ENCODE measurements at regions not wholly inside any gene's neighbourhood (a gene's known extent, or its start where the extent isn't known, plus 50 kb on each side); places are given as distances from the start of the nearest gene placed in this dataset.

GRCh38 chr5:4335078-4335477 is 739.4 kb downstream of the IRX1 start:
- H2AFZ ChIP-seq (ENCODE audit: low read length, unreplicated experiment), result no peak overlapping the region
- H3K4me3 ChIP-seq (ENCODE audit: low read depth, low read length), result no peak overlapping the region
- H3K27me3 ChIP-seq (ENCODE audit: insufficient read depth, low read length), result no peaks in the 10 kb centered on the region
- no peaks in the 10 kb centered on the region for H3K4me1 ChIP-seq (ENCODE audit: control insufficient read depth, insufficient read depth, low read length, unreplicated experiment)
- no peak overlapping the region for H3K27ac ChIP-seq (ENCODE audit: low read depth, low read length)
- H3K36me3 ChIP-seq (ENCODE audit: insufficient read depth, low read length), result no peaks in the 10 kb centered on the region
- no peaks in the 10 kb centered on the region for H3K79me2 ChIP-seq (ENCODE audit: control insufficient read depth, insufficient read depth, low read length, unreplicated experiment)

DNA sequence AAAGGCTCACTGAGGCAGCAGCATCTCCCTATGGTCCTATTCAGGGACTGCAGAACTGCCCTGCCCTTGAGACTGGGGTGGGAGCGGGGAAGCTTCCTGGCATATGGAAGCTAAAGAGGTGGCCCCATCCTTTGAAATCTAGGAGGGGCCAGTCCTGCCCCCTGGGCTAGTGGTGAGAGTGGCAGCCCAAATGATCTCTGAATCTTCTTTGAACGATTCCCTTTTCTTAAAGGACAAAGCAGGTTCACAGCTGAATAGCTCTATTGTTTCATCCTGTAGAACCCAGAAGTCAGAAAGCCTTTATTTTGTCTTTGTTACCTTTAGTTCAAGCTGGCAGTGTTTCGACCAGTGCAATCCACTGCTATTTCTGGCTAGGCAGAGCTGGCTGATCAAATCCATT is 741.9 kb downstream of the IRX1 start:
- H3K4me3 ChIP-seq (ENCODE audit: low read depth, low read length), result no peak overlapping the region
- H3K27me3 ChIP-seq (ENCODE audit: insufficient read depth, low read length), result no peaks in the 10 kb centered on the region
- no peak overlapping the region for H2AFZ ChIP-seq (ENCODE audit: low read length, unreplicated experiment)
- H3K4me1 ChIP-seq (ENCODE audit: control insufficient read depth, insufficient read depth, low read length, unreplicated experiment), result no peaks in the 10 kb centered on the region
- H3K36me3 ChIP-seq (ENCODE audit: insufficient read depth, low read length), result no peaks in the 10 kb centered on the region
- H3K79me2 ChIP-seq (ENCODE audit: control insufficient read depth, insufficient read depth, low read length, unreplicated experiment), result no peaks in the 10 kb centered on the region
- no peak overlapping the region for H3K27ac ChIP-seq (ENCODE audit: low read depth, low read length)

DNA sequence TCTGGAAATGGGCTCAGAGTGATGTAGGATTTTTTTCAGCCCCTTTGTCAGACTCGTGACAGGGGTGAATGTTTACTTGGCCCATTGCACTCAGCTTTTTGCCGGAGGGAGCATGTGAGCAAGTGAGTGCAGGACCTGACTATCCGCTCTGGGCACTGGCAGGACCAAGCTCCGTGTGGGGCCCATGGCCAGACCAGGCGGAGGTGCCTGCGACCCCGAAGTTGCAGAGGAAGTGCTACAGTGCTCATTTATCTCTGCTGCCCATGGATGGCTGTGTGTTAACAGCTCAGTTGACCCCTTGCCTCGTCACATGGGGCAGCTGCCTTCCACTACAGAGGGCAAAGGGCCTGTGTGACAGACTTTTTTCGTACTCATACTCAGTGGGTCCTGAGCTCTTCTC is 744.3 kb downstream of the IRX1 start:
- H3K36me3 ChIP-seq (ENCODE audit: insufficient read depth, low read length), result no peaks in the 10 kb centered on the region
- no peaks in the 10 kb centered on the region for H3K27me3 ChIP-seq (ENCODE audit: insufficient read depth, low read length)
- no peaks in the 10 kb centered on the region for H3K79me2 ChIP-seq (ENCODE audit: control insufficient read depth, insufficient read depth, low read length, unreplicated experiment)
- H2AFZ ChIP-seq (ENCODE audit: low read length, unreplicated experiment), result no peak overlapping the region
- H3K4me3 ChIP-seq (ENCODE audit: low read depth, low read length), result no peak overlapping the region
- no peaks in the 10 kb centered on the region for H3K4me1 ChIP-seq (ENCODE audit: control insufficient read depth, insufficient read depth, low read length, unreplicated experiment)
- no peak overlapping the region for H3K27ac ChIP-seq (ENCODE audit: low read depth, low read length)

DNA sequence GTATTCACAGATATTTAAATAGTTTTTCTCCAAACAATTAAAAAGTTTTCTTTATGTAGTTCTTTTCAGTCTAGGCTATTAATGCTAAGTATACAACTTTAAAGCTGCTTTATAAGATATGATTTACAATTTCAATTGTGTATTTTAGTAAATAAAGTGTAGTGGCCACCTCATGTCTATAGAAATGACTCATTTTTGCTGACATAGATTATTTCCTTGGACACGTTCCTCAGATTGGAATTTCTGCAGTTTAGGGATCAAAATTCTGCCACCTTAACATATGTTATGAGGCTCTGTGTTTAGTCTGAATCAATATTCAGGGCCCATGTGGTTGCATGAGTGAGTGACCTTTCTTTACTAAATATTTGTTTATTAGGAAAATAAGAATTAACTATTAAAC is 750.2 kb downstream of the IRX1 start:
- Histone ChIP-seq H3K4me1 (ENCODE audit: control insufficient read depth, insufficient read depth, low read length, unreplicated experiment) (no peaks in the 10 kb centered on the region), H3K27me3 (ENCODE audit: insufficient read depth, low read length) (no peaks in the 10 kb centered on the region), H3K4me3 (ENCODE audit: low read depth, low read length) (no peak overlapping the region), H3K27ac (ENCODE audit: low read depth, low read length) (no peak overlapping the region), H2AFZ (ENCODE audit: low read length, unreplicated experiment) (no peak overlapping the region), H3K36me3 (ENCODE audit: insufficient read depth, low read length) (no peaks in the 10 kb centered on the region), H3K79me2 (ENCODE audit: control insufficient read depth, insufficient read depth, low read length, unreplicated experiment) (no peaks in the 10 kb centered on the region)

GRCh38 chr5:4348423-4348822 is 752.8 kb downstream of the IRX1 start:
- no peaks in the 10 kb centered on the region for H3K27me3 ChIP-seq (ENCODE audit: insufficient read depth, low read length)
- no peak overlapping the region for H3K27ac ChIP-seq (ENCODE audit: low read depth, low read length)
- no peaks in the 10 kb centered on the region for H3K79me2 ChIP-seq (ENCODE audit: control insufficient read depth, insufficient read depth, low read length, unreplicated experiment)
- no peak overlapping the region for H2AFZ ChIP-seq (ENCODE audit: low read length, unreplicated experiment)
- H3K4me3 ChIP-seq (ENCODE audit: low read depth, low read length), result no peak overlapping the region
- no peaks in the 10 kb centered on the region for H3K4me1 ChIP-seq (ENCODE audit: control insufficient read depth, insufficient read depth, low read length, unreplicated experiment)
- H3K36me3 ChIP-seq (ENCODE audit: insufficient read depth, low read length), result no peaks in the 10 kb centered on the region

DNA sequence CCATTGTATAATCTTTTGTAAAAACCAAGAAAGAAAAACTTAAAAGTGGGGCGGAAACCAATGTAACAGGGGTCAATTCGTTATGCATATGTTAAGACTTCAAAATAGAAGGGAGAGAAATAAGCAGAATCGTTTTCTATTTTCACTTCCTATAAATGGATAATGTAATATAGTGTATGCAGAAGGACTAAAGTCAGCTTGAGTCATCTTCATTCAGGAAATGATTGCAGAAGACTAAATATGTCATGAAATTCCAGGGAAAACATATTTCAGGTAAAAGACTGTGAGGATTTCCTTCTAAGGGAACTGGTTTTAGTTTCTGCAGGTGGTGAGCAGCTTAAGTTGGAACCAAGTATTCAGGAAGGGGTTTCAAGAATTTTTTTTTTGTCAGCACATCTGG is 753.3 kb downstream of the IRX1 start:
- no peaks in the 10 kb centered on the region for H3K27me3 ChIP-seq (ENCODE audit: insufficient read depth, low read length)
- H3K27ac ChIP-seq (ENCODE audit: low read depth, low read length), result no peak overlapping the region
- H3K79me2 ChIP-seq (ENCODE audit: control insufficient read depth, insufficient read depth, low read length, unreplicated experiment), result no peaks in the 10 kb centered on the region
- H3K36me3 ChIP-seq (ENCODE audit: insufficient read depth, low read length), result no peaks in the 10 kb centered on the region
- no peaks in the 10 kb centered on the region for H3K4me1 ChIP-seq (ENCODE audit: control insufficient read depth, insufficient read depth, low read length, unreplicated experiment)
- H3K4me3 ChIP-seq (ENCODE audit: low read depth, low read length), result no peak overlapping the region
- H2AFZ ChIP-seq (ENCODE audit: low read length, unreplicated experiment), result no peak overlapping the region

DNA sequence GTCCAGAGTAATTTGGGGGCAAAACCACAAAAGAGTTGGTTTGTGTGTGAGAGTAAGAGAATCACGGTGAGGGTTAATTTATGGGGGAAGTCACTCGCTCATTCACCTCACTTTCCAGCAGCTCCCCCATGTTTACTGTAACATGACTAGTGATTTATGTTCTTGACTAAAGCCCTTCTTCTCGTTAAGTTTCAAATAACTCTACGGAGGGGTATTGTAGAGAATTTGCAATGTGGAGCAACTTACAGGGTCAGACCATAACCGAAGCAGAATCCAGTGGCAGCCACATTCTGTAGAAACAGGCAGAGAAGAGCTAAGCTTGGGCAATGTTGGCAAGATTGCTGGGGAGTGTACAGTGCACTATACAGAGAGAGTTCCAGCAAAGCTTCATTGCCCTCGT is 760.6 kb downstream of the IRX1 start:
- H3K79me2 ChIP-seq (ENCODE audit: control insufficient read depth, insufficient read depth, low read length, unreplicated experiment), result no peaks in the 10 kb centered on the region
- H2AFZ ChIP-seq (ENCODE audit: low read length, unreplicated experiment), result no peak overlapping the region
- H3K4me3 ChIP-seq (ENCODE audit: low read depth, low read length), result no peak overlapping the region
- H3K27ac ChIP-seq (ENCODE audit: low read depth, low read length), result no peak overlapping the region
- no peaks in the 10 kb centered on the region for H3K36me3 ChIP-seq (ENCODE audit: insufficient read depth, low read length)
- no peaks in the 10 kb centered on the region for H3K4me1 ChIP-seq (ENCODE audit: control insufficient read depth, insufficient read depth, low read length, unreplicated experiment)
- H3K27me3 ChIP-seq (ENCODE audit: insufficient read depth, low read length), result no peaks in the 10 kb centered on the region

GRCh38 chr5:4359847-4360246 is 764.2 kb downstream of the IRX1 start:
- Histone ChIP-seq H3K4me1 (ENCODE audit: control insufficient read depth, insufficient read depth, low read length, unreplicated experiment) (no peaks in the 10 kb centered on the region), H3K79me2 (ENCODE audit: control insufficient read depth, insufficient read depth, low read length, unreplicated experiment) (no peaks in the 10 kb centered on the region), H3K27me3 (ENCODE audit: insufficient read depth, low read length) (no peaks in the 10 kb centered on the region), H3K36me3 (ENCODE audit: insufficient read depth, low read length) (no peaks in the 10 kb centered on the region), H3K27ac (ENCODE audit: low read depth, low read length) (no peak overlapping the region), H3K4me3 (ENCODE audit: low read depth, low read length) (no peak overlapping the region), H2AFZ (ENCODE audit: low read length, unreplicated experiment) (no peak overlapping the region)

DNA sequence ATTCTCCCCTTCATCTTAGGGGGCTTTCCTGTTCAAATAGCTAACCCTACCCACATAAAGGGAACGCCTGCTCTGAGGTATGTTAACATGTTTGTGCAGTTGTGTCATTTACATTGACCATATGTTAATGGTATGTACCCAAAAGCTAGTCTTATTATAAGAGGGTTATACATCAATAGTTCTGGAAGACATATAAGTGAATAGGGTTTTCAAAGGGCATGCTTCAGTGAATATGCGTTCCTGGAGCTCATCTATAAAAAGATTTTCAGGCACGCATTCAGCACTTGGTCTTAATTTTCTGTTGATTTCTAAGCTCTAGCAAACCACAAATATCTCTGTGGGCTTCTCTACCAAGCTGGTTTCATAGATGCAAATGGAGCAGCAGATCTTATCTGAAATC is 766.1 kb downstream of the IRX1 start:
- Histone ChIP-seq H3K27me3 (ENCODE audit: insufficient read depth, low read length) (no peaks in the 10 kb centered on the region), H3K4me1 (ENCODE audit: control insufficient read depth, insufficient read depth, low read length, unreplicated experiment) (no peaks in the 10 kb centered on the region), H3K27ac (ENCODE audit: low read depth, low read length) (no peak overlapping the region), H3K4me3 (ENCODE audit: low read depth, low read length) (no peak overlapping the region), H3K79me2 (ENCODE audit: control insufficient read depth, insufficient read depth, low read length, unreplicated experiment) (no peaks in the 10 kb centered on the region), H2AFZ (ENCODE audit: low read length, unreplicated experiment) (no peak overlapping the region), H3K36me3 (ENCODE audit: insufficient read depth, low read length) (no peaks in the 10 kb centered on the region)

DNA sequence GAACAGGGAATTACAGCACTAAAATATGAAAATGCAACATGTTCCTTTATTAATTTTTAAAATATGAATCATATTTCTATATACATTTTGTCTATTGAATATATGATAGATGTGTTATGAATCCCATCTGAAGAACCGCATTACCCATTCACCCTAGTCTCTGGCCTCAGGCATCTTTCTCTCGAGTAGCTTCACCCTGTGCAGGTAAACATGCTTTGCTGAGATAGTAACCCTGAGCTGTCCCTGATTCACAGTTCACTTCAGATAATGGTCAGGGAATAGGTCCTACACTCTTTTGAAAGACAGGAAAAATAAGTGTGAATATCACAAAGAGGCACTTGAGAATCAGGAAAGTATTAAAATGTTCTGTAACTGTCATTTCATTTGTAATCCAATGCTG is 766.8 kb downstream of the IRX1 start:
- H3K79me2 ChIP-seq (ENCODE audit: control insufficient read depth, insufficient read depth, low read length, unreplicated experiment), result no peaks in the 10 kb centered on the region

GRCh38 chr5:4363045-4363444 is 767.4 kb downstream of the IRX1 start:
- Histone ChIP-seq H3K4me1 (ENCODE audit: control insufficient read depth, insufficient read depth, low read length, unreplicated experiment) (no peaks in the 10 kb centered on the region), H3K79me2 (ENCODE audit: control insufficient read depth, insufficient read depth, low read length, unreplicated experiment) (no peaks in the 10 kb centered on the region), H3K36me3 (ENCODE audit: insufficient read depth, low read length) (no peaks in the 10 kb centered on the region), H2AFZ (ENCODE audit: low read length, unreplicated experiment) (no peak overlapping the region), H3K4me3 (ENCODE audit: low read depth, low read length) (no peak overlapping the region), H3K27me3 (ENCODE audit: insufficient read depth, low read length) (no peaks in the 10 kb centered on the region), H3K27ac (ENCODE audit: low read depth, low read length) (no peak overlapping the region)

More for the DNA sequence above, 766.8 kb downstream of the IRX1 start:
- Histone ChIP-seq H3K27me3 (ENCODE audit: insufficient read depth, low read length) (no peaks in the 10 kb centered on the region), H3K27ac (ENCODE audit: low read depth, low read length) (no peak overlapping the region), H3K4me1 (ENCODE audit: control insufficient read depth, insufficient read depth, low read length, unreplicated experiment) (no peaks in the 10 kb centered on the region), H3K4me3 (ENCODE audit: low read depth, low read length) (no peak overlapping the region), H2AFZ (ENCODE audit: low read length, unreplicated experiment) (no peak overlapping the region), H3K36me3 (ENCODE audit: insufficient read depth, low read length) (no peaks in the 10 kb centered on the region)

DNA sequence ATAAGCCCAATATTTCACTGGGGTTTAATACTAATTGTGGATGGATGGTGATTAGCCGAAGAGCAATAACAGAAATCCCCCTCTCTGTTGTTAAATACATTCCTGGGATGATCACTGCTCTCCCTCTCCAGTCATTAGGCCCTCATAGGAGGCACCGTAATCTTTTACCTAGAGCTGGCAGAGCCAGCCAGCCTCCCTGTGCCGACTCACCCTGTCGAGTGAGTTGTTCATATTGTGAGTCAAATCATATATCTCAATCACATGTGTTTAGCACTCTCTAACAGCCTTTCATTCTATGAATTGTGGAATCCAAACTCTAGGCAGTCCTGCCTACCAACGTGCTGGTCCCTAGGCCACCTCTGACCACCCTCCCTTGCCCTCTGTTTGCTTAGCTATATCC is 771.0 kb downstream of the IRX1 start:
- H2AFZ ChIP-seq (ENCODE audit: low read length, unreplicated experiment), result no peak overlapping the region
- no peaks in the 10 kb centered on the region for H3K27me3 ChIP-seq (ENCODE audit: insufficient read depth, low read length)
- no peak overlapping the region for H3K4me3 ChIP-seq (ENCODE audit: low read depth, low read length)
- no peaks in the 10 kb centered on the region for H3K4me1 ChIP-seq (ENCODE audit: control insufficient read depth, insufficient read depth, low read length, unreplicated experiment)
- no peaks in the 10 kb centered on the region for H3K36me3 ChIP-seq (ENCODE audit: insufficient read depth, low read length)
- no peak overlapping the region for H3K27ac ChIP-seq (ENCODE audit: low read depth, low read length)
- H3K79me2 ChIP-seq (ENCODE audit: control insufficient read depth, insufficient read depth, low read length, unreplicated experiment), result no peaks in the 10 kb centered on the region

Measured in ACC112 (cell line).